ENCODE measurements at regions not wholly inside any gene's neighbourhood (a gene's known extent, or its start where the extent isn't known, plus 50 kb on each side); places are given as distances from the start of the nearest gene placed in this dataset.

GRCh38 chr3:40921251-40921650, 278.1 kb upstream of the CTNNB1 start:
- Histone ChIP-seq H3K4me1 (ENCODE audit: control insufficient read depth, extremely low read depth, insufficient read depth, low read length) (no peaks in the 10 kb centered on the region), H3K36me3 (ENCODE audit: control insufficient read depth, insufficient read depth, low read length) (no peaks in the 10 kb centered on the region), H4K20me1 (ENCODE audit: control insufficient read depth, extremely low read depth, insufficient read depth, low read length) (no peaks in the 10 kb centered on the region), H3K9ac (ENCODE audit: insufficient read depth, low read length) (no peak overlapping the region), H3K4me2 (ENCODE audit: extremely low read depth, insufficient read depth, low read length) (no peak overlapping the region), H3K9me3 (ENCODE audit: control insufficient read depth, insufficient read depth, low read depth, low read length) (no peaks in the 10 kb centered on the region), H3K79me2 (ENCODE audit: control insufficient read depth, insufficient read depth, low read length) (no peaks in the 10 kb centered on the region), H3K27me3 (ENCODE audit: control insufficient read depth, insufficient read depth, low read length) (no peaks in the 10 kb centered on the region), H3K4me3 (replicated peaks in 1 of 4; ENCODE audit: control extremely low read depth in 1 of 4, insufficient read depth in 1 of 4, low read depth in 3 of 4, low read length in 4 of 4) (no peak overlapping the region), H3K27ac (ENCODE audit: insufficient read depth, low read length) (no peak overlapping the region), H2AFZ (ENCODE audit: low read length) (no peak overlapping the region)
- TF ChIP-seq CTCF (conservative IDR thresholded peaks at IDR 0.05 in 1 of 2, IDR thresholded peaks at IDR 0.05 in 1 of 2; ENCODE audit: low read depth in 1 of 2, low read length in 2 of 2) (no peak), EZH2 (IDR thresholded peaks at IDR 0.05; ENCODE audit: low read length, missing control alignments) (no peak)
- no peak for DNase-seq (ENCODE audit: low read depth in 2 of 2)

GRCh38 chr3:40923143-40923542, 276.2 kb upstream of the CTNNB1 start:
- Histone ChIP-seq H4K20me1 (ENCODE audit: control insufficient read depth, extremely low read depth, insufficient read depth, low read length) (no peaks in the 10 kb centered on the region), H3K27ac (ENCODE audit: insufficient read depth, low read length) (no peak overlapping the region), H2AFZ (ENCODE audit: low read length) (no peak overlapping the region)

GRCh38 chr3:40923651-40924050, 275.7 kb upstream of the CTNNB1 start:
- no peak overlapping the region for H2AFZ ChIP-seq (ENCODE audit: low read length)
- no peak overlapping the region for H3K9ac ChIP-seq (ENCODE audit: insufficient read depth, low read length)
- H3K4me1 ChIP-seq (ENCODE audit: control insufficient read depth, extremely low read depth, insufficient read depth, low read length), result no peaks in the 10 kb centered on the region
- no peak overlapping the region for H3K4me3 ChIP-seq (replicated peaks in 1 of 4; ENCODE audit: control extremely low read depth in 1 of 4, insufficient read depth in 1 of 4, low read depth in 3 of 4, low read length in 4 of 4)
- no peaks in the 10 kb centered on the region for H4K20me1 ChIP-seq (ENCODE audit: control insufficient read depth, extremely low read depth, insufficient read depth, low read length)
- H3K79me2 ChIP-seq (ENCODE audit: control insufficient read depth, insufficient read depth, low read length), result no peaks in the 10 kb centered on the region
- H3K4me2 ChIP-seq (ENCODE audit: extremely low read depth, insufficient read depth, low read length), result no peak overlapping the region
- DNase-seq (ENCODE audit: low read depth in 2 of 2), result no peak
- TF ChIP-seq CTCF (conservative IDR thresholded peaks at IDR 0.05 in 1 of 2, IDR thresholded peaks at IDR 0.05 in 1 of 2; ENCODE audit: low read depth in 1 of 2, low read length in 2 of 2) (no peak), EZH2 (IDR thresholded peaks at IDR 0.05; ENCODE audit: low read length, missing control alignments) (no peak)
- no peaks in the 10 kb centered on the region for H3K9me3 ChIP-seq (ENCODE audit: control insufficient read depth, insufficient read depth, low read depth, low read length)
- no peaks in the 10 kb centered on the region for H3K27me3 ChIP-seq (ENCODE audit: control insufficient read depth, insufficient read depth, low read length)
- H3K36me3 ChIP-seq (ENCODE audit: control insufficient read depth, insufficient read depth, low read length), result no peaks in the 10 kb centered on the region
- H3K27ac ChIP-seq (ENCODE audit: insufficient read depth, low read length), result no peak overlapping the region

More at GRCh38 chr3:40923143-40923542, 276.2 kb upstream of the CTNNB1 start:
- no peak overlapping the region for H3K9ac ChIP-seq (ENCODE audit: insufficient read depth, low read length)
- H3K9me3 ChIP-seq (ENCODE audit: control insufficient read depth, insufficient read depth, low read depth, low read length), result no peaks in the 10 kb centered on the region
- no peak overlapping the region for H3K4me2 ChIP-seq (ENCODE audit: extremely low read depth, insufficient read depth, low read length)
- no peak for DNase-seq (ENCODE audit: low read depth in 2 of 2)
- TF ChIP-seq EZH2 (IDR thresholded peaks at IDR 0.05; ENCODE audit: low read length, missing control alignments) (no peak), CTCF (conservative IDR thresholded peaks at IDR 0.05 in 1 of 2, IDR thresholded peaks at IDR 0.05 in 1 of 2; ENCODE audit: low read depth in 1 of 2, low read length in 2 of 2) (no peak)
- H3K4me1 ChIP-seq (ENCODE audit: control insufficient read depth, extremely low read depth, insufficient read depth, low read length), result no peaks in the 10 kb centered on the region
- H3K27me3 ChIP-seq (ENCODE audit: control insufficient read depth, insufficient read depth, low read length), result no peaks in the 10 kb centered on the region
- H3K79me2 ChIP-seq (ENCODE audit: control insufficient read depth, insufficient read depth, low read length), result no peaks in the 10 kb centered on the region
- H3K36me3 ChIP-seq (ENCODE audit: control insufficient read depth, insufficient read depth, low read length), result no peaks in the 10 kb centered on the region
- H3K4me3 ChIP-seq (replicated peaks in 1 of 4; ENCODE audit: control extremely low read depth in 1 of 4, insufficient read depth in 1 of 4, low read depth in 3 of 4, low read length in 4 of 4), result no peak overlapping the region

Measured in fibroblast of lung (primary cell).